Uterus (tissue), 2 donors: ENCODE measurements at regions not wholly inside any gene's neighbourhood (a gene's known extent, or its start where the extent isn't known, plus 50 kb on each side); places are given as distances from the start of the nearest gene placed in this dataset.

Experiments used
- CTCF ChIP-seq, 4 experiments: fragments of 200-600 bp in 2 of 4; fragments of 450-650 bp in 2 of 4; sonication (generic) in 2 of 4; IDR thresholded peaks; one replicate each; pipeline ENCODE4 v1.5.1; 2016 to 2019; ENCODE audit warnings: antibody characterized with exemption in 4 of 4, mild to moderate bottlenecking in 2 of 4, moderate library complexity in 1 of 4
- POLR2A ChIP-seq, 2 donors: fragments of 450-650 bp; IDR thresholded peaks; one replicate each; pipeline ENCODE4 v1.6.1; 2016; ENCODE audit warnings: antibody characterized with exemption in 2 of 2, mild to moderate bottlenecking in 1 of 2, moderate library complexity in 1 of 2

GRCh38 chrX:8939322-8939721 is 94.6 kb downstream of the FAM9B start:
- TF ChIP-seq CTCF (IDR thresholded peaks at IDR 0.05) (no peak), POLR2A (IDR thresholded peaks at IDR 0.05) (no peak)
